HG03354 (cell line): ENCODE measurements at regions not wholly inside any gene's neighbourhood (a gene's known extent, or its start where the extent isn't known, plus 50 kb on each side); places are given as distances from the start of the nearest gene placed in this dataset.
"Not testable (repeated sequence)": the region's sequence is repeated elsewhere in the genome, so short reads cannot be mapped to it uniquely, and the experiment has no call there.

Source experiments
- ATAC-seq: cut with Tn5 transposase; IDR thresholded peaks from one replicate; pipeline ENCODE4 v1.9.1; 2021; ENCODE audit warnings: mild to moderate bottlenecking; ENCODE audit not compliant: unreplicated experiment, poor library complexity, severe bottlenecking

DNA sequence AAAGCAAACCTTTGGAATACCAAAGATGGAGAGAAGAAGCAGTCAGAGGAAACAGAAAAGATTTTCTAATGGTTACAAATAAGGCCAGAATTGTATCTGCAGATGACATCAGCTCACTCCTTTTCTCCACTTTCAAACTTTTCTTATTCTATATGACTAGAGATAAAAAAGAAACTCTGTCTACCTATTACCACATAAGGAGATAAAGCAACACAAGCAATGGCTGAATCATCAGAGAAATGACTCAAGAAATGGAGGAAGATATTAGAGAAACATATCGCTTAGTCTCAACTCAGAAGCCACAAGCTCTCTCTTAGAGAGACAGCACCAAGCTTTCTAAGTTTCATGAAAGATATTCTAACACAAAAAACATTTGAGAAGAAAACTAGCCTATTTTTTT lies 784.0 kb downstream of the ZPLD1 start:
- peak; percentile 28 for ATAC-seq

DNA sequence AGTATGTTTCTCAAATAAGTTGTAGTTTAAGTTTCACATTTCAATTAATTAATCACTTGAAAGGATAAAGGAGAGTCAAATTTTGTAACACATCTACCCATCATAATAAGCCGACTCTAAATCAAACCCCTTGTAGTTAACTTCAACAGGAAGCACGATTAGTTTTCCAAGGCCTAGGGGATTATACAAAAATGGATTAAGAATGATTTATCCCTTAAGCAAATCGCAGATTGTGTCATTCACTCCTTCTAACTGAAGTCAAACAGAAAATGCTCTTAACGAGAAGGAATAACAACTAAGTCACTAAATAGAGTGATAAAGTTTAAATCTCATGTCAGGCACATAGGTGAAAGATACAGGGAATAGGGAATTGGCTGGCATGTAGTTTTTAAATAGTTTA lies 792.8 kb downstream of the ZPLD1 start:
- no peak for ATAC-seq

DNA sequence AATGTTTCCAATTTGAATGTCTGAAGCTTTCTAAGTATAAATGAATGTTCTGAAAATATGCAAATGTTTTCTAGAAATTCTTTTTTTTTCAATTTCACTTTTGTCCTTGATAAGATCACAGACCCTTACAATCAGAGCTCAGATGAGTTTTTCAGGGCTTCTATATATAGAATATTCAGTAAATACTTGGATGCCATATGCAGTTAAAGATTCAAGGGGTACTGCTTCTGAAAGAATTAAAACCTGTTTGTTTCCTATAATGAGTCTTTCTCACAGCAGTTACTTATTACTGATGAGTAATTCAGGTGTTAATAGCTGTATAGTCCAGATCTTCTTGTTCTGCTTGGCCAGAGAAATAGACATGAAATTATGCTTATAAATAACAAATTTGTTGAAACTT lies 812.6 kb downstream of the ZPLD1 start:
- peak; percentile 74 for ATAC-seq

DNA sequence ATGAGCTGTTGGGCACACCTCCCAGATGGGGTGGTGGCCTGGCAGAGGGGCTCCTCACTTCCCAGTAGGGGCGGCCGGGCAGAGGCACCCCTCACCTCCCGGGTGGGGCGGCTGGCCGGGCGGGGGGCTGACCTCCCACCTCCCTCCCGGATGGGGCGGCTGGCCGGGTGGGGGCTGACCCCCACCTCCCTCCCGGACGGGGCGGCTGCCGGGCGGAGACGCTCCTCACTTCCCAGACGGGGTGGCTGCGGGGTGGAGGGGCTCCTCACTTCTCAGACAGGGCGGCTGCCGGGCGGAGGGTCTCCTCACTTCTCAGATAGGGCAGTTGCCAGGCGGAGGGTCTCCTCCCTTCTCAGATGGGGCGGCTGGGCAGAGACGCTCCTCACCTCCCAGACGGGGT lies 820.0 kb downstream of the ZPLD1 start:
- not testable (repeated sequence) for ATAC-seq

DNA sequence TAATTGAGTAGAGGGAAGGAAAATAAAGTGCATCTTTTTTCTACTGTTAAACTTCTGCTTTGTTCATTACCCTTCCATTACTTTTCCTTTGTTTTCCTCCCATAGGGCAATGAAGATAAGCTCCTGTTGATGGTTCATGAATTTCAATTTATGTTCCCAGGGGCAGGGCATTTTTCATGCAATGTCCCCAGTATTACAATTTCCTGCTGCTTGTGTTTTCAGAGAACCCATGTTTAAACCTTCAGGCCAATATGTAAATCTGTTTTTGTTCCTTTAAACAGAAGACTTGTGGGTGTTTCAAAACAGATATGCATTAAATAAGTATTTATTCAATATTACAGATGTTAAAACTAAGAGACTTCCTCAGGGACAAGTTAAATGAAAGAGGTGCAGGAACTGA lies 834.5 kb downstream of the ZPLD1 start:
- ATAC-seq = no peak

DNA sequence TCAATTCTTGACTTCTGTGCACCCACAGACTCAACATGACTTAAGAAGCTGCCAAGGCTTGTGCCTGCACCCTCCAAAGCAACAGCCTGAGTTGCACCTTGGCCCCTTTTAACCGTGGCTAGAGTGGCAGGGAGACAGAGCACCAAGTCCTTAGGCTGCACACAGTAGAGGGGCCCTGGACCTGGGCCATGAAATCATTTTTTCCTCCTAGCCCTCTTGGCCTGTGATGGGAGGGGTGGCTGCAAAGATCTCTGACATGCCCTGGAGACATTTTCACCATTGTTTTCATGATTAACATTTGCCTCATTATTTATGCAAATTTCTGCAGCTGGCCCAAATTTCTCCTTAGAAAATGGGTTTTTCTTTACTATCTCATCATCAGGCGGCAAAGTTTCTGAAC lies 836.8 kb downstream of the ZPLD1 start:
- no peak for ATAC-seq

DNA sequence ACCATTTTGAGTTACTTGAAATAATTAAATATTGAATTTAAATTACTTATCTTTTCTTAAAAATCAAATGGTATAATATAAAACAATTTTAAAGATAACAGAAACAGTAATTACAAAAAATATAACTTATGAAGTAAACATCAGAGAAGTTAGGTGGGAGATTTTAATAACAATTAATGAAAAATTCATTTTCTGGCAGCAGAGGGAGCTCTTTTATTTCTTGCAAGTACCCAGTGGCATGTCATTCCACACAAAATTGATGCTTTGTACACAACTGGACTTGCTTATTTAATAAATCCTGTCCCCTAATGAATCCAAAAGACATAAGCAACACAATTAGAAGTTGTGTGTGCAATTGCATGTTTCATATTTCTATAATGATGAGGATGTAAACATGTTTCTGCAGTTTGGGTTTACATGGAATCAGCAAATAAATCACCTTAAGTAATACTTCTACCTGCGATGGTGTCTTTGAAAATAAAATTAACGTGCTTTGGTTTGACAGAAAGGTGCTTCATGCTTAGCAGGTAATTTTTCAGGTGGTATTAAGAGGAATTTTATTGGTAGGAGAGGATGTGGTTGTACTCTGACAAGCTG lies 861.3 kb downstream of the ZPLD1 start:
- ATAC-seq = no peak

DNA sequence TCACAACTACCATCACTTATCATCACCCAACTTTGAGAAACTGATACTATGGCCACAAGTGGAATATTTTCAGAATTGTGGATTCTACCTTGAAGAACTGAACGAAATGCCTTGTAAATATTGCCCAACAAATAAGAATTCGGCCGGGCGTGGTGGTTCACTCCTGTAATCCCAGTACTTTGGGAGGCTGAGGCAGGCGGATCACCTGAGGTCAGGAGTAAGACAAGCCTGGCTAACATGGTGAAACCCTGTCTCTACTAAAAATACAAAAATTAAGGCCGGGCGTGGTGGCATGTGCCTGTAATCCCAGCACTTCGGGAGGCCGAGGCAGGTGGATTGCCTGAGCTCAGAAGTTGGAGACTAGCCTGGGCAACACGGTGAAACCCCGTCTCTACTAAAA lies 862.7 kb downstream of the ZPLD1 start:
- ATAC-seq = not testable (repeated sequence)

DNA sequence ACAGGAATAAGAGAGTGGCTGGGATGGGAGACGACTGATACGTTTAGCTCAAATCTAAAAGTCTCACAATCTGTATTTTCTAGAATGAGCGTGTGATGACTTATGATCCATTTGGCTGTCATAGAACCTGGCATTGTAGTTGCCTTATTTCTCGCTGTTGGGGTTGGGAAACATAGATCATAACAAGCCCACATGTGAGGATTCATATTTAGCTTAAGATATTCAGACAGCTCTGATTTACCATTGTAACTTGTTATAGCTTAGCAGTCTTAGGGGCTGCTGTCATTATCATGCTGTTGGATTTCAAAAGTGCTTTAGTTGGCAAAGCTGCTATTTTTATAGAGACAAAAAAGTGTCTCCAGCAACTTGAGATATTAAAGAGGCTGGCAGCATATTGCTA lies 871.3 kb downstream of the ZPLD1 start:
- no peak for ATAC-seq

DNA sequence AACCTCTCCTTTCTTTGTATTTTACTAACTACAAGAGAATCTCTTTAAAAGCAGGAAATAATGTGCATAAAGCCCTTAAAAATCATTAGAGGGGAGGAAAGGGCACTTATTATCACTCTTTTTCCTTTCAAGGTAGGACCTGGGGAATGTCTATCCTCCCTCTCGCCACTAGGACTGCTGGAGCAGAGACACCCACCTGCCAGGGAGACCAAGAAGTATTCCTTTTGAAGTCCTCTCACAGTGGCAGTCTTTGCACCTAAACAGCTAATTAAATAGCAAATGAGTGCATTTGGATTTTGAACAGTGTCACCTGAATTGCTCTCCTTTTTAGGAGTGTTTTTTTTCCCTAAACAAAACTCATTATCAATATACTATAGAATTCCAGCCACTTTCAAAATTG lies 874.1 kb downstream of the ZPLD1 start:
- ATAC-seq = no peak

DNA sequence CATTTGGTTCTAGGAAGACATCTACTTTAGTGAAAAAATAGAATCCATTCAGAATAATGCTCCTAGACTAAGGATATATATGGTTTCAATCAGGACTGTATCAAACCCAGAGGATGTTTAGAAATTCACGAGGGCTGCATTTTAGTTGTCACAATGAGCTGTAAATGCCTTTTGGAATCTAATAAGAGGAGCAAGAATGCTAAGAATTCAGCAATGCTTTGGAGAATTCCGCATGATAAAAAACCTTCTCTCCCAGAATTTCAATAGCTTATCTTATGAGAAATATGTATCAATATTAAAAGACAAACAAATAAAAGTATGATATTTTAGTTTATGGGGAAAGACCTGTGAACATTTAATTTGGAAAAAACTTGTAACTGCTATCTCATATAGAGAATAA lies 885.1 kb downstream of the ZPLD1 start:
- no peak for ATAC-seq

DNA sequence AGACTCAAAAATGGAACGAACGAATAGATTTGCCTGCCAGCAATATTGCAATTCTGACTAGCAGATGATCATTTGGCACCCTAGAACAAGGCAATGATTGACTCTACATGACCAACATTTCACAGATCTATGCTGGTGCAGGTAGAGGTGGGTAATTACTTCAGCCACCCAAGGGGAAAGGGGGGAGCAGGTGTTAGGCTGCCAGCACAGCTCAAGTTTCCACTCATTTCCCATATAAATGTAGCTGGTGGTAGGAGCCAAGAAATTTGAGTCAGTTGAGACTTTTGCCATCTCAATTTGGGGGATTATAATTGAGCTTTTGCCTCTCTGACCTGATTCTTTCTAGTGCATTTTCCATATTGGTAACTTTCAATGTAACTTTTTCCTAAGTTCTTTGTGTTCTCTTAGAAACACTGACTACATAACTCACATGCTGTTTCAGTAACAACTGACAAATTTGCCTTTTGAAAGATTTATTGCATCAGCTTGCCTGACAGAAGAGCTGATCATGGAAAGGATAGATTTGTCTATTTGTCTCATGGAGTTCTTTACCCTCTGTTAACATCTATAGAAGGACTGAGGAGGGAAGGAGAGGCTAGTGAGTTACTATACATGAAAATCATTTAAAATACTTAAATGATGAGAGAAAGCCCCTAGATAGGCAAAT lies 902.5 kb downstream of the ZPLD1 start:
- no peak for ATAC-seq

DNA sequence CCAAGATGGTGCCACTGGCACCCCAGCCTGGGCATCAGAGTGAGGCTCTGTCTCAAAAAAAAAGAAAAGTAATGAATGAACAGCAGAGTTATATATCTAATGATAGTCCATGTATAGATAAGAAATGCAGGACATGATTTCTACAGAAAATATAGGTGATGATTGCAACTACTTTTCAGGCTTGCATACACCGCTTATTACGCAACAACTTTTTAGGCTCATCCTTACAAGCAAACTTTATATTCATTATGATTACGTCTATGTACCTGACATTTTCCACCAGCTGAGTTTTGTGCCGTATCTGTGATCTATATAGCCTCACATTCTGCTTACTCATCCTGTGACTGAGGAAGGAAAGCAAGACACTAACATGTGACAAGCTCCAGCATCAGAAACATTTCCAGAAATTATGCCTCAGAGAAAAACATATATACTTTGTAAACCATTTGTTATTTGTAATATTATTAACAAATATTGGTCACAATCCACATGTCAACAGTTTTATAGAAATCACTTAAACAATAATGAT lies 906.3 kb downstream of the ZPLD1 start:
- no peak for ATAC-seq

DNA sequence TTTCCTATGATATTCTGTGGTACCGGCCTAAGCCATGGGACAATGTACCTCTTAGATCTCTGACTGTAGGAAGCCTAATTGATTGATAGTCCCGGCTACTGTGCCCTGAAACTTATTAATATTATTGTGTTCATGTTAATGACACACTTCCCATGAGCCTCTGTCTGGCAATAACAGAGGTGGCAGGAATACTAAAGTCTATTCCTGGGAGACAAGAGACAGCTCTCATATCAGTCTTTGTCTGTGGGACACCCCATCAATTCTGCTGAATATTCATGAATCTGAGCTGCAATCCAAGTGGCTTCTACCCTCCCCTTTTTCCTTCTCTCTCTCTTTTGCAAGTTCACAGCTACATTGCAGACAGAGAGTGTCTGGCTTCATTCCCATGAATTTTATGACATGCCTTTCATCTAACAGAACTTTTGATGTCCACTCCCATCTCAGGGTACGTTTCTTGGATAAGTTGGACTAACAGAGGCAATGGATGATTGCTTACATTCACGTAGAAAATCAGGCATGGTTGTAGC lies 907.5 kb downstream of the ZPLD1 start:
- no peak for ATAC-seq

DNA sequence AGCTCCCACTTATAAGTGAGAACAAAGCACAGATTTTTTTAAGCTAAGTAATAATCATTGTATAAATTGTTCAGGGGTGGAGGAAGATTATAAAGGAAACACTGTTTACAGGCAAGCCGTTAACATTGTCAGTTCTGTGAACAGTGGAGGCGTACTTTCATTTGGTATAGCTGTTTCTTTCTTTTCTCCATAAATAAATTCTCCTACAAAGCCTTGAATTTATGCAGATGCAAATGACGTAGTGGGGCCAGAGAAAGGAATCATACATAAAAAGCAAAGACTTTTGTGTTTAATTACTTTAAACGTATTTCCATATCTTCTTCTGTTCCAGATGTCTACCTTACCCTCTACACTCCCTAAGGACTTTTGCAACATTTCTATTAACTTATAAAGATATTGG lies 914.9 kb downstream of the ZPLD1 start:
- ATAC-seq = no peak

DNA sequence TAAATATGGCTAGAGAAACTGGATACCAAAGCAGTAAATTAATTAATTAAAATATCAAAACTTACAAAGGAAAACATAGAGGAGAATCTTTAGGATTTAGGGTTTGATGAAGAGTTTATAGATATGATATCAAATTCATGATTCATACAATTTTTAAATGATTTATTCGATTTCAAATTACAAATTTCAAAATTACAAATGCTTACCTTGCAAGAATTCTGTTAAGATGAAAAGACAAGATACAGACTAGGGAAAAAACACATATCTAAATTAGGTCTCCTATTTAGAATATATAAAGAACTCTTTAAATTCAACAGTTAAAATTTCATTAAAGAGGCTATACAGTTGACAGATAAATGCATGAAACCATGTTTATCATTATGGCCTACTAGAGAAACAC lies 930.7 kb downstream of the ZPLD1 start:
- no peak for ATAC-seq

DNA sequence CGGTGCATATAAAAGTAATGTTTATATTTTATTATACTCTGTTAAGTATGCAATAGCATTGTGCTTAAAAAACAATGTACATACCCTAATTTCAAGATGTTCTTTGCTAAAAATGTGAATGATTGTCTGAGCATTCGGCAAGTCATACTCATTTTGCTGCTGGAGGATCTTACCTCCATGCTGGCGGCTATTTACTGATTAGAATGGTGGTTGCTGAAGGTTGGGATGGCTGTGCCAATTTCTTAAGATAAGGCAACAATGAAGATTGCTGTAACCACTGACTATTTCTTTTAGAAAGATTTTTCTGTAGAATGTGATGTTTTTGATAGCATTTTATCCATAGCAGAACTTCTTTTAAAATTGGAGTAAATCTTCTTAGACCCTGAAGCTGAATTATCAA lies 932.7 kb downstream of the ZPLD1 start:
- ATAC-seq = no peak

DNA sequence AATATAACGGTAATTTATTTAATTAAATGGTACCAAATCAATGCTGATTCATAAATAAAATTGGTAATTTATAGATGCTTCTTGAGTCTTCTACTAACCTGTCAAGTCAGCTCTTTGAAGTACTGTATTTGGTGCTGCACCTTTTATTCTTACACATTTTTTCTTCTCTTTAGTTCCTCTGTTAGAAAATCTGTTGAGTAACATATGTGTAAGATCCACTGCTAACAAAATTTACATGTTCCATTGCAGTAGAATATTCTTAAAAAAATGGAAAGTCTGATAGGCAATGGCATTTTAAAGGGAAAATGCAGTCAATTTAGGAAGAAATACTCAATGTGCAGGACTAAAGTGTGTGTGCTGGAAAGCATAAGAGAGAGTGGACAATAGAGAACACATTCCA lies 936.6 kb downstream of the ZPLD1 start:
- no peak for ATAC-seq

DNA sequence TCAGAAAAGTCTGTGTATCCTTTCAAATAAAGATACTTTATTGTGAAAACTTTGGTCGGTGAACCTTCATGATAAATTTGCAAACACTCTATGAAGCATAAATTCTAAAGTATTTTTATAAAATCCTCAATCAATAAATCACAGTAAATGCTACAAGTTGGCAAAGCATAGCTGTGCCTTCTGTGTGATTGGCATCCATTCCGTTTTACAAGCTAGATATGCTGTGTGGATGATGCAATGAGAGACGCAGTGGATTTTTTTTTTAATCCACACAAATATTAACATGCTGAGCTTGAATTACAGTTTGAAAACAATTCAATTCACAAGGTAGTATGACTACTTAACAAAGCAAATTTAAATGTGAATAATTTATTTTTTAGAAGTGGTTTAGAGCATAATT lies 937.2 kb downstream of the ZPLD1 start:
- no peak for ATAC-seq

DNA sequence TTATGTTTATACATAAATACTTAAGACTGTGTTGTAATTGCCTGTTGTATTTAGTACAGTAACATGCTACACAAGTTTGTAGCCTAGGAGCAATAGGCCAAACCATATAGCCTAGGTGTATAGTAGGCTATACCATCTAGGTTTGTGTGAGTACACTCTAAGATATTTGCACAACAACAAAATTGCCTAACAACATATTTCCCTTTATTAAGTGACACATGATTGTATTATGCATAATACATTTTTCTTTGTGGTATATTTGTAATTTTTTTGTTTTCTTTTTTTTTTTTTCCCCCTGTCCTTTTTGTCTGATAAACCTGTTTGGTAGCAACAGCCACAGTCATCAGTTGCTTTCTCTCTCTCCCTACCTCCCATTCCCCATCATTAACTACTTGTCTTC lies 945.6 kb downstream of the ZPLD1 start:
- ATAC-seq = no peak

DNA sequence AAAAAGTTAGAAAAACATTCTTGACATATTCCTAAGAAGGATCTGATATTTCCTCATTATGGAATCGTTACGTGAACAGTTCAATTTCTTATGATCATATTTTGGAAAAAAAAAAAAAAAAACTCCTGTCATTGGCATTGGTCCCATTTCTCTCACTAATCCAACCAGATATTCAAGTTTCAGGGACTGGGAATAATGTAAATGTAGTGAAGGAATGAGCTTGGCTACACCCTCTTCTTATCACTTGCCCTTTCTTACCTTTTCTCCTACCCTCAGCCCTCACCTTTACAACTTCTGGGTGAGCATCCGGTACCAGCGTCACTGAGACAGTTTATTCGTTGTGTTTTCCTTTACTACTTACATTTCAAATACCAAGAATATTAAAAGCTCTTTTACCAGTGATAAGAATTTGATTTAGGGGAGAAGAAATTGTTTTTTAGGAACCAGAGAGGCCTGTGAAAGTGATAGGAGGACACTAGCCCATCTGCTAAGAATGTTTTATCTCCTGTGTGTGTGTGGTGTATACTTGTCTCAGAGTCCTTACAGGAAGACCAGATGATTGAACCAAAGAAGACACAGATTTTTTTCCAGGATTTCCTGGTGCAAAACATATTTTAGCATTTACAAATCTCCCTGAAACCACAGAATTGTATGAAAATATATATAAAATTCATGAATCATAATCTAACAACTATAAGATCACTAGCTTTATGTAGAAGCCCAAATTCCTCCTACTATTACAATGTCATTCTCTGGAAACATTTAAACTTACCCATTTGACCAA lies 946.7 kb downstream of the ZPLD1 start:
- ATAC-seq = no peak
